ENCODE measurements at regions not wholly inside any gene's neighbourhood (a gene's known extent, or its start where the extent isn't known, plus 50 kb on each side); places are given as distances from the start of the nearest gene placed in this dataset.
"Not testable (repeated sequence)": the region's sequence is repeated elsewhere in the genome, so short reads cannot be mapped to it uniquely, and the experiment has no call there.

DNA sequence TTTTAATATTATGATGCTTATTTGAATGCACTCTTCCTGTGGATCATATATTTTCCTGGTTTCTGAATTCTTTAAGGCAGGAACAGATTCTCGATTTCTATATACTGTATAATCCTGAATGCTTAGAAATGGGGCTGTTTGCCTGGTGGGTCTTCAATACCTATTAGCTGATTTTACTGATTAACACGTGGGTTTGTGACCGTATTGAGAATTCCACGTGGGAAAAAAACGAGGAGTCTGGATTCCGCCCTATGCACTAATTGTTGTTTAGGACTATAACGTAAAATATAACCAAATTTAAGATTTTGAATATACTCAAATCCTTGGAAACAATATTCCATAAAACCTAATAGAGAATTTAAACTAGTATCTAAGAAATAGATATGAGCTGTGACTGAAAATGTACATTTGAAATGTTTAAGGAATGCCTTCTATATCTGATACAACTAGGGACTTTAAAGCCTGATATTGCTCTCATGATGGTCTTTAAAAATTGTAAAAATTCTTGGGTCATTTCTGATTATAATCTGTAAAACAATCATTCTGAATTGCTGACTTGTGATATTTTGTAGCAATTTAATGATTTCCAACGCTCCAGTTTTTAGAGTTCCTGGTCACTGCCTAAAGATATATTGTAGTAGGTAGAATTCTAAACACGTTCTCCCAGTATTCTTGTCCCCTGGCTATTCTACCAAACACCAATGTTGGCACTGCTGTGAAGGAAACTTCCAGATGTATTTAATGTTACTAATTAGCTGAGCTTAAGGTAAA is 93.6 kb upstream of the NOX3 start:
- no peak for DNase-seq (ENCODE audit: low read depth, low spot score)

- no peak for DNase-seq (ENCODE audit: low read depth, low spot score)
These were observed 92.9 kb upstream of the NOX3 start for GRCh38 chr6:155548576-155548975.

- no peak for DNase-seq (ENCODE audit: low read depth, low spot score)
These were observed 89.0 kb upstream of the NOX3 start for GRCh38 chr6:155544677-155545076.

DNA sequence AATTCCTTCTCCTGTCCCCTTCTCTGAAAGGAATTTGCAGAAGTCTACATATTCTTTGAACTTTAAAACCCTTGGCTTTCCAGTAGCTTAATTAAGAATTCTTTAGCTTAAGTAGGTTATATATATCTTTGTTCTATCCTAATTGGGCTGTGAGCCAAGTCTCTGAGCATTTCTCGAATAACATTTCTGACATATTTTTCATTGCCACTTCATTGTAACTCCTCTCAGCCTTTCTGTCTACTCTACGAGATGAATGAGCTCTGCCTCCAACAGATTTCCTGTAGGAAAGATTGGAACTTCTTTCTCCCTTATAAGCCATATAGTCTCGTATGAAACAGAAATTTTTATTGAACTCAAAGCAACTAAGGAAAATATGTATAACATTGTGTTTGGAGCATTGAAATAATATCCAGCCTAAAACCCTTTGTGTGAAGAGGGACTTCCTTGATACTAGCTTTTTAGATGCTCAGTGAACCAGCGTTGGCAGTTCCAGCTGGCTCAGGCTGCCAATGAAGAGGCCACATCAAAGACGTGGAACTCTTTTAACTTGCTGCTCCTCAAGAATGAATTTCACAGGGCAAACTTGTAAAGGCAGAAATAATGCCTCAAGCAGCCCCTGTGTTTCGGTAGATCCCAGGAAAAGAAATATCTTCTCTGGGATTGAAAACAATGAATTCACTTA is 87.7 kb upstream of the NOX3 start:
- DNase-seq (ENCODE audit: low read depth, low spot score) = no peak

DNA sequence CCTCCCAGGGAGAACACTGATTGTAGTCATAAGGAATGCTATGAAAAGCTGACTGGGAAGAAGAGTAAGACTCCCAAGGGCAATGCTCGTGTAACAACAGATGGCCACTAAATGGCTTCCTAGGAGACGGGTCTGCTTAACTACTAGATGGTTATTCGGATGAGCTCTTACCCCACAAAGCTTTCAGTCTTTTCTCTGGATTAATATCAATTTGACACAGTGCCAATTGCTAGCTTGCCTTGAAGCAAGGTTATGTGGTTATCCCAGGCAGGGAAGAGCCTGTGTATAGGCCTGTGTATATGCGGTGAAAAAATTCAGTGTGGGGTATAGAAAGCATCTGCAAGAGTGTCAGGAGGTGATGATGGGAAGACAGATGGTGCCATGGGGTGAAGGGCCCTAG is 86.4 kb upstream of the NOX3 start:
- no peak for DNase-seq (ENCODE audit: low read depth, low spot score)

- DNase-seq (ENCODE audit: low read depth, low spot score) = no peak
These were observed 83.2 kb upstream of the NOX3 start for GRCh38 chr6:155538708-155539390.

GRCh38 chr6:155534678-155535077 is 79.0 kb upstream of the NOX3 start:
- no peak for DNase-seq (ENCODE audit: low read depth, low spot score)

DNA sequence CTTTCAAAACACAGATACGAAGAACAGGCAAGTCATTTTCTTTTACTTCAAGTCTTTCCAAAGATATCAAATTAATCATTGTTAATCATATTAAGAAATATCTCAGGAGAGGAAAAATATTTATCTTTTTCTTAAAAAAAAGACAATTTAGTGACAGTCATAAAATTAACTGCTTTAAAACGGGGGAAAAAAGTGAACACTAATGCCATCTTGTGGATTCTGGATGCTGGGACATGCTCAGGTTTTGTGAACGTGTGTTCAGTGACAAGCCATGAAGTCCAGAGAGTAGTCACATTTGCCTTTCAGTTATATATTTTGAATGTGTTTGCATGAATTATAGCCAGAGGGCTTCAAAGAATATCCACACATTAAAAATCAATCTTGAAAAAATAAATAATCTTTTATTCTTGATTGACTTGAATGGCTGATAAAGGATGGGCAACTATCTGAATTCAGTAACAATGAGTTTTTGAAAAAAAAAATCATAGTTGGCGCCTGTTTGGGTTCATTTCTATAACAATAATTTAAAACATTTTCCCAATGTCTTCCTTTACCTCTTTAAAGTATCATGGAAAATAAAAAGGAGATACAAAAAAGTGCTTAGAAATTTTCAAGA is 74.7 kb upstream of the NOX3 start:
- DNase-seq (ENCODE audit: low read depth, low spot score) = peak; percentile 33

DNA sequence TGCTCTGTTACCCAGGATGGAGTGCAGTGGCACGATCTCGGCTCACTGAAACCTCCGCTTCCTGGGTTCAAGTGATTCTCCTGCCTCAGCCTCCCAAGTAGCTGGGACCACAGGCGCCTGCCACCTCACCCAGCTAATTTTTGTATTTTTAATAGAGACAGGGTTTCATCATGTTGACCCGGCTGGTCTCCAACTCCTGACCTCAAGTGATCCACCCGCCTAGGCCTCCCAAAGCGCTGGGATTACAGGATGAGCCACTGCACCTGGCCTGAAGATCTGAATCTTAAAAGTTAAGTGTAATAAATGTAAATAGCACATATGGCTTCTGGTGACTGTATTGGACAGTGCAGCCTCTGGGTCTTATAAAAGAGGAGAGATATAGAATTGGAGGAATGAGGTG is 74.2 kb upstream of the NOX3 start:
- not testable (repeated sequence) for DNase-seq (ENCODE audit: low read depth, low spot score)

- peak; percentile 91 for DNase-seq (ENCODE audit: low read depth, low spot score)
These were observed 73.4 kb upstream of the NOX3 start for GRCh38 chr6:155528982-155529453.

GRCh38 chr6:155528335-155528734 is 72.7 kb upstream of the NOX3 start:
- no peak for DNase-seq (ENCODE audit: low read depth, low spot score)

DNA sequence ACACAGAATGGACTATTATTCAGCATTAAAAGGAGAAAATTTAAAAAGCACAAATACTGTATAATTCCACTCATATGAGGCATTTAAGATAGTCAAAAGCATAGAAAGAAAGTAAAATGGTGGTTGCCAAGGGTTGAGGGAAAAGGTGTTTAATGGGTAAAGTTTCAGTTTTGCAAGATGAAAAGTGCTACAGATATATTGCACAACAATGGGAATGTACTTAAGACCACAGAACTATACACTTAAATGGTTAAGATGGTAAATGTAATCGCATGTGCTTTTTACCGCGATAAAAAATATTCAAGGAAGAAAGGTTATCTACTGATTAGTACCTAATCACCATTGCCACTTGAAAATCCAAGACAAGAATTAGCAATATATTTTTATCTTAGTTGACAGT is 71.8 kb upstream of the NOX3 start:
- no peak for DNase-seq (ENCODE audit: low read depth, low spot score)

DNA sequence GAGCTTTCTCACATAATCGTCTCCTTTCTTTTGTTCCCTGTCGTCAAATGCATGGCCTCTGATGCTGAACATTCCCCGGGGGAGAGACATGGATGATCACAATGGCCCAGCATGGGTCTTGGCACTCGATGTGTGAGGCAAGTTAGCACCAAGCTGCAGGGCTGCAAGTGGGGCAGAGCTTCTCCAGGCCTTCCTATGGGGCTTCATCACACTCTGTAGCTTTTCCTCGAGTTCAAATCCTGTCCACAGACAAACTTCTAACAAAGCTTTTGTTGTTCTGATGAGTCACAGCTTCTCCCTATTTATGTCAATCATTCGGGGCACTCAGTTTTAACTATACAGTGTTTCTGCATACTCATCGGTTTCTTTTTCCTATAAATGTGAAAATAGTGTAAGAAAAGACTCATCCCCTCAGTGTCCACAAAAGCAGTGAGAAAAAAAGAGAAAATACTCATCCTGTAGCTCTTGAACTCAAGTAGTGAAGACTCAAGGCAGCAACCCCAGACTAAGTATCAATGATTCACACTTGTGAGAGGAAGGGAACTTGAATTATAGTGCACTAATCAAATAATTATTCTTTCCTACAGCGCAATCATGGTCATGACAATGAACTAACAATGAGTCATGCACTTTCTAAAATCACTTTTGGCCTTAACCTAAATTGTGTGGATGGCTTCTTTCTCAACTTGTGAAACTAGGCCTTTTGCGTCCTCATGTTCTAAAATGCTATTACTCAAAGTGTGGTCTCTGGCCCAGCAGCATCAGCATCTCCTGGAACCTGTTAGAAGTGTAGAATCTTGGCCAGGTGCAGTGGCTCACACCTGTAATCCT is 68.4 kb upstream of the NOX3 start:
- peak; percentile 35 for DNase-seq (ENCODE audit: low read depth, low spot score)

GRCh38 chr6:155521719-155522118 is 66.1 kb upstream of the NOX3 start:
- DNase-seq (ENCODE audit: low read depth, low spot score) = no peak

GRCh38 chr6:155520078-155520477 is 64.4 kb upstream of the NOX3 start:
- no peak for DNase-seq (ENCODE audit: low read depth, low spot score)

GRCh38 chr6:155519176-155519738 is 63.6 kb upstream of the NOX3 start:
- no peak for DNase-seq (ENCODE audit: low read depth, low spot score)

- no peak for DNase-seq (ENCODE audit: low read depth, low spot score)
These were observed 61.7 kb upstream of the NOX3 start for GRCh38 chr6:155517294-155517693.

GRCh38 chr6:155510879-155511278 is 55.2 kb upstream of the NOX3 start:
- no peak for DNase-seq (ENCODE audit: low read depth, low spot score)

GRCh38 chr6:155509743-155510475 is 54.3 kb upstream of the NOX3 start:
- no peak for DNase-seq (ENCODE audit: low read depth, low spot score)

DNA sequence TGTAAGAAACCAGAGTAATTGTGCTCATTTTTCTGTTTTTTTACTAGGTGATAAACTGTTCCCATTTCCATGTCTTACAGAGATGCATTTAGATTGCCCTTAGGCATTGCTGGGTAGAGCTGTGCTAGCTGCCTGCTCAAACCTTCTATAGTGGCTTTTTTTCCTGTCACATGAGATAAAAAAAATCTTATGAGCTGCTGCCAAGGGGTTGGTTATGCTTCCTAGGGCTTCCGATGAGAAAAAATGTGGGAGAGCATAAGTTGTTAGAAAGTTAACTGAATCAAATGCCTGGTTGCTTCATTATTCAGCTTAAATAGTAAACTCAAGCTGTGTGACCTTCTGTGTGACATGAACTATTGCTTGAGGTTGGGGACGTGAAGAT is 50.0 kb upstream of the NOX3 start:
- no peak for DNase-seq (ENCODE audit: low read depth, low spot score)

Measured in pulmonary artery endothelial cell (primary cell).